ENCODE measurements at regions not wholly inside any gene's neighbourhood (a gene's known extent, or its start where the extent isn't known, plus 50 kb on each side); places are given as distances from the start of the nearest gene placed in this dataset.

GRCh38 chr2:2796207-2796606 lies 465.1 kb upstream of the MYT1L start:
- H3K4me1 ChIP-seq (ENCODE audit: control insufficient read depth, insufficient read depth, low read length): no peaks in the 10 kb centered on the region
- H3K9ac ChIP-seq (ENCODE audit: low read depth, low read length): no peak overlapping the region
- H3K4me3 ChIP-seq (ENCODE audit: insufficient read depth, low read depth, low read length): no peak overlapping the region
- intact Hi-C loops (cut with micrococcal nuclease): no loop called here
- 60% methylated on average over 1 of the region's 14 CpGs; no CpG with 5 or more reads in 1 of the 2 experiments for WGBS, 2 experiments (ENCODE audit: extremely low coverage in 2 of 2, insufficient read length in 1 of 2)
- ChIA-PET CTCF (no interaction called here), POLR2A (ENCODE audit: unreplicated experiment) (no interaction called here)
- no peaks in the 10 kb centered on the region for H4K20me1 ChIP-seq (ENCODE audit: insufficient read depth, low read length)
- H3K14ac ChIP-seq (replicated peaks; ENCODE audit: low read depth, low read length): no peak overlapping the region
- ATAC-seq (ENCODE audit: low read depth) (no peak), DNase-seq (no peak)
- dilution Hi-C loops (cut with HindIII; ENCODE audit: low sequenced_read_pairs, unreplicated experiment): no loop called here
- no peak overlapping the region for H2AK9ac ChIP-seq (replicated peaks; ENCODE audit: low read depth, low read length, poor library complexity)
- peaks cover 45% of the 10 kb centered on the region for H3K9me3 ChIP-seq (ENCODE audit: control insufficient read depth, insufficient read depth, low read length)
- no peak overlapping the region for H4K5ac ChIP-seq (ENCODE audit: low read depth, low read length)
- no peak overlapping the region for H3K18ac ChIP-seq (ENCODE audit: low read depth, low read length)
- H4K91ac ChIP-seq (ENCODE audit: insufficient read depth, low read depth, low read length): no peak overlapping the region
- H3K27me3 ChIP-seq (ENCODE audit: control insufficient read depth, insufficient read depth, low read length): no peaks in the 10 kb centered on the region
- H3K27ac ChIP-seq (ENCODE audit: insufficient read depth, low read length): no peak overlapping the region
- no peak overlapping the region for H2AK5ac ChIP-seq (ENCODE audit: low read depth, low read length)
- no TSS peak for BruUV-seq (replicated peaks)
- H3K56ac ChIP-seq (ENCODE audit: extremely low read depth, insufficient read depth, low read length): no peak overlapping the region
- H4K8ac ChIP-seq (ENCODE audit: low read depth in 2 of 2, low read length in 2 of 2): no peak overlapping the region
- no peak overlapping the region for H3K23ac ChIP-seq (ENCODE audit: low read depth, low read length)
- no peak overlapping the region for H3K4ac ChIP-seq (ENCODE audit: low read depth, low read length)
- H3K9me1 ChIP-seq (ENCODE audit: insufficient read depth, low read length): no peaks in the 10 kb centered on the region
- in situ Hi-C loops (cut with MboI; ENCODE audit: low sequenced_read_pairs): no loop called here
- no peak overlapping the region for H2BK5ac ChIP-seq (ENCODE audit: low read depth, low read length, poor library complexity, severe bottlenecking)
- no peak overlapping the region for H2BK20ac ChIP-seq (ENCODE audit: low read depth, low read length)
- H3K36me3 ChIP-seq (ENCODE audit: control insufficient read depth, insufficient read depth, low read length): no peaks in the 10 kb centered on the region
- no peak overlapping the region for H2BK120ac ChIP-seq (ENCODE audit: low read depth, low read length)
- H3K79me1 ChIP-seq (ENCODE audit: low read depth in 1 of 2, low read length in 2 of 2): no peaks in the 10 kb centered on the region
- TF ChIP-seq, protein P1, sequence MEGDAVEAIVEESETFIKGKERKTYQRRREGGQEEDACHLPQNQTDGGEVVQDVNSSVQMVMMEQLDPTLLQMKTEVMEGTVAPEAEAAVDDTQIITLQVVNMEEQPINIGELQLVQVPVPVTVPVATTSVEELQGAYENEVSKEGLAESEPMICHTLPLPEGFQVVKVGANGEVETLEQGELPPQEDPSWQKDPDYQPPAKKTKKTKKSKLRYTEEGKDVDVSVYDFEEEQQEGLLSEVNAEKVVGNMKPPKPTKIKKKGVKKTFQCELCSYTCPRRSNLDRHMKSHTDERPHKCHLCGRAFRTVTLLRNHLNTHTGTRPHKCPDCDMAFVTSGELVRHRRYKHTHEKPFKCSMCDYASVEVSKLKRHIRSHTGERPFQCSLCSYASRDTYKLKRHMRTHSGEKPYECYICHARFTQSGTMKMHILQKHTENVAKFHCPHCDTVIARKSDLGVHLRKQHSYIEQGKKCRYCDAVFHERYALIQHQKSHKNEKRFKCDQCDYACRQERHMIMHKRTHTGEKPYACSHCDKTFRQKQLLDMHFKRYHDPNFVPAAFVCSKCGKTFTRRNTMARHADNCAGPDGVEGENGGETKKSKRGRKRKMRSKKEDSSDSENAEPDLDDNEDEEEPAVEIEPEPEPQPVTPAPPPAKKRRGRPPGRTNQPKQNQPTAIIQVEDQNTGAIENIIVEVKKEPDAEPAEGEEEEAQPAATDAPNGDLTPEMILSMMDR (conservative IDR thresholded peaks at IDR 0.05; ENCODE audit: low read depth, low read length): no peak
- no peak for TF ChIP-seq MAZ (IDR thresholded peaks at IDR 0.05; ENCODE audit: borderline replicate concordance, low read depth, low read length)
- TF ChIP-seq SMC3 (IDR thresholded peaks at IDR 0.05; ENCODE audit: low read depth, low read length): no peak
- no peak for TF ChIP-seq POLR2A (IDR thresholded peaks at IDR 0.05; ENCODE audit: low read depth, low read length)
- TF ChIP-seq NFE2L2 (IDR thresholded peaks at IDR 0.05; ENCODE audit: low read depth, low read length): no peak
- TF ChIP-seq FOS (IDR thresholded peaks at IDR 0.05; ENCODE audit: low read depth, low read length): no peak
- TF ChIP-seq BHLHE40 (IDR thresholded peaks at IDR 0.05; ENCODE audit: low read depth, low read length): no peak
- no peak for TF ChIP-seq RFX5 (IDR thresholded peaks at IDR 0.05; ENCODE audit: low read depth, low read length)
- TF ChIP-seq RAD21 (IDR thresholded peaks at IDR 0.05; ENCODE audit: low read length): no peak
- TF ChIP-seq RCOR1 (IDR thresholded peaks at IDR 0.05; ENCODE audit: insufficient replicate concordance, low read length): no peak
- TF ChIP-seq, protein P2, sequence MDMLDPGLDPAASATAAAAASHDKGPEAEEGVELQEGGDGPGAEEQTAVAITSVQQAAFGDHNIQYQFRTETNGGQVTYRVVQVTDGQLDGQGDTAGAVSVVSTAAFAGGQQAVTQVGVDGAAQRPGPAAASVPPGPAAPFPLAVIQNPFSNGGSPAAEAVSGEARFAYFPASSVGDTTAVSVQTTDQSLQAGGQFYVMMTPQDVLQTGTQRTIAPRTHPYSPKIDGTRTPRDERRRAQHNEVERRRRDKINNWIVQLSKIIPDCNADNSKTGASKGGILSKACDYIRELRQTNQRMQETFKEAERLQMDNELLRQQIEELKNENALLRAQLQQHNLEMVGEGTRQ (IDR thresholded peaks at IDR 0.05; ENCODE audit: low read depth, low read length): no peak
- no peak for TF ChIP-seq MXI1 (IDR thresholded peaks at IDR 0.05; ENCODE audit: borderline replicate concordance, low read depth, low read length)
- TF ChIP-seq MAFK (IDR thresholded peaks at IDR 0.05; ENCODE audit: low read depth, low read length): no peak
- TF ChIP-seq CHD1 (IDR thresholded peaks at IDR 0.05; ENCODE audit: low read depth, low read length): no peak
- no peak for TF ChIP-seq CEBPB (IDR thresholded peaks at IDR 0.05; ENCODE audit: low read depth, low read length)
- H2BK15ac ChIP-seq (ENCODE audit: low read depth, low read length): no peak overlapping the region
- H2AFZ ChIP-seq (replicated peaks; ENCODE audit: low read length, poor library complexity): no peak overlapping the region
- no peak overlapping the region for H3K4me2 ChIP-seq (ENCODE audit: low read depth, low read length)
